ENCODE measurements at regions not wholly inside any gene's neighbourhood (a gene's known extent, or its start where the extent isn't known, plus 50 kb on each side); places are given as distances from the start of the nearest gene placed in this dataset.
"Not testable (repeated sequence)": the region's sequence is repeated elsewhere in the genome, so short reads cannot be mapped to it uniquely, and the experiment has no call there.

DNA sequence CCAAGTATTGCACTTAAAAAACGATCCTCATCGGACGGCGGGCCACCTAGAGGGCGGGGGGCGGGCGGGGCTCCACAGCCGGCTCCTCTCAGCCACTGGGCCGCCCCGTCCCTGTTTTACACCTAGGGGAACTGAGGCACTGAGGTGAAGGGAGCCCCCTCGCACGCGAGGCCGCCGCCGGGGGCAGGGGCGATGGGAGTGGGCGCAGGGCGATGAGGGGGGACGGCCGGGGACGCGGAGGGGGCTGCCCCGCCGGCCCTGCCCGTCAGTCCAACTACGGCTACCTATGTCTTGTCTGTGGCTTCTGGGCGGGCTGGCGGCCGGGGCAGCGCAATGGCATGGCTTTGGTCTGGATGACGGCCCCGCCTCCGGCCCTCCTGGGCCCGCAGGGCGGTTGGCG, 90.4 kb downstream of the GOLGA8K start:
- H2AFZ ChIP-seq (ENCODE audit: low read length); ATAC-seq; H3K36me3 ChIP-seq (replicated peaks in 1 of 2; ENCODE audit: control insufficient read depth in 1 of 2, insufficient read depth in 2 of 2, low read length in 2 of 2); H3K27ac ChIP-seq (ENCODE audit: extremely low read length, insufficient read depth, low read length); H3K4me2 ChIP-seq (ENCODE audit: low read depth, low read length); H4K20me1 ChIP-seq (ENCODE audit: insufficient read depth, low read length); H3K9me3 ChIP-seq (ENCODE audit: low read length); DNase-seq (ENCODE audit: low spot score); POLR2A ChIA-PET; CTCF ChIA-PET (ENCODE audit: low intra/inter-chr PET ratio, low total read pairs); H3K4me1 ChIP-seq (ENCODE audit: insufficient read depth, low read length); H3K79me2 ChIP-seq (ENCODE audit: insufficient read depth, low read length); FAIRE-seq; in situ Hi-C loops (cut with HindIII; ENCODE audit: extremely low pct_ligation_motif_present, low pct_unique_long_range_greater_than_20kb); BruUV-seq (replicated peaks); H3K4me3 ChIP-seq (replicated peaks in 1 of 3; ENCODE audit: insufficient read depth in 1 of 3, low read depth in 2 of 3, low read length in 3 of 3); H3K27me3 ChIP-seq (ENCODE audit: control insufficient read depth in 1 of 2, insufficient read depth in 2 of 2, low read length in 2 of 2); intact Hi-C loops (cut with micrococcal nuclease; ENCODE audit: unreplicated experiment); H3K9ac ChIP-seq (ENCODE audit: insufficient read depth, low read depth, low read length): not testable (repeated sequence)
- no CpG with 5 or more reads among the region's 37 CpGs for WGBS (ENCODE audit: low lambda C conversion rate)

DNA sequence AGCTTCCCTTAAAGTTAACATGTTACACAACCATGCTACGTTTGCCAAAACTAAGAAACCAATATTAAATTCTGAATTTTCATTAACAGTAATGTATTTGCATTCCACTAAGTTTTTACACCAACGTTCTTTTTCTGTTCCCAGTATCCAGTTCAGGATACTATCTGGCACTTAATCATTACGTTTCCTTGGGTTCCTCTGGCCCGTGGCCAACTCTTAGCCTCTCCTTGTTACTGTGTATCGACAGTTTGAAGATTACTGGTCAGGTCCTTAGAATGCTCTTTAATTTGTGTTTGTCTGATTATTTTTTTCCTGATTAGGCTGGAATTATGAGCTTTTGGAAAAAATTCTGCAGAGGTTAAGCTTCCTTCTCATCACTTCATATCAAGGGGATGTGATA, 95.5 kb downstream of the GOLGA8K start:
- H3K4me2 ChIP-seq (ENCODE audit: low read depth, low read length); H3K27me3 ChIP-seq (ENCODE audit: control insufficient read depth in 1 of 2, insufficient read depth in 2 of 2, low read length in 2 of 2); H3K9me3 ChIP-seq (ENCODE audit: low read length); FAIRE-seq; BruUV-seq (replicated peaks); H4K20me1 ChIP-seq (ENCODE audit: insufficient read depth, low read length); H3K4me3 ChIP-seq (replicated peaks in 1 of 3; ENCODE audit: insufficient read depth in 1 of 3, low read depth in 2 of 3, low read length in 3 of 3); H3K4me1 ChIP-seq (ENCODE audit: insufficient read depth, low read length); H2AFZ ChIP-seq (ENCODE audit: low read length); POLR2A ChIA-PET; intact Hi-C loops (cut with micrococcal nuclease; ENCODE audit: unreplicated experiment); ATAC-seq; H3K9ac ChIP-seq (ENCODE audit: insufficient read depth, low read depth, low read length); H3K79me2 ChIP-seq (ENCODE audit: insufficient read depth, low read length); CTCF ChIA-PET (ENCODE audit: low intra/inter-chr PET ratio, low total read pairs); H3K27ac ChIP-seq (ENCODE audit: extremely low read length, insufficient read depth, low read length); in situ Hi-C loops (cut with HindIII; ENCODE audit: extremely low pct_ligation_motif_present, low pct_unique_long_range_greater_than_20kb); H3K36me3 ChIP-seq (replicated peaks in 1 of 2; ENCODE audit: control insufficient read depth in 1 of 2, insufficient read depth in 2 of 2, low read length in 2 of 2); DNase-seq (ENCODE audit: low spot score): not testable (repeated sequence)
- 96% methylated on average over 5 of the region's 5 CpGs for WGBS (ENCODE audit: low lambda C conversion rate)

DNA sequence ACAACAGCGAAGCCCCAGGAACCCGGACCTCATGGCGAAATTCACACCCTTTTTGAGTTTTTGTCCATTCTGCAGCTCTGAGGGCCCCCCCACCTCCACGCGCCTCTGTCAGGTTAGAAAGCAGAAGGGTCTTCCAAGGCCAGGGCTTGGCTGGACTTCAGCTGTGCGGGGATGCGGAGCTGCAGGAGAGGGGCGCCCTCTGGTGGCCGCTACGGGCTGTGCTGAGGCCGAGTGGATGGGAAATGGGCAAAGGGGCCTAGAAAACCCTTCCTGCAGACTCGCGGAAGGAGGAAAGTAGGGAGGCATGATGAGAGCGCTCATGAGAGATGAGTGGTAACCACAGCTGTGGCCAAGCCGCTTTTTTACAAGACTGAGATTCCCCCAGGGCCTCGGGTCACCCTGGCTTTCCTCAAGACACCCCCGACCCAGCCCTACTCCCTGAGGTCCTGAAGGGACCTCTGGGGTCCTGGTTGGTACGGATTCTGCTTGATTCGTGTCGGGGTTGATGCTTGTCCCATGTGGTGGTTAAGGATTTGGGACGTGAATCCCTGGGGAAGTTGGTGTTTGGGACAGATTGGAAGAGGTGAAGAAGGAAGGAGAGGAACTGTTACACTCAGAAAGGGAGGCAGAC, 126.8 kb downstream of the GOLGA8K start:
- CTCF ChIA-PET (ENCODE audit: low intra/inter-chr PET ratio, low total read pairs); H3K9me3 ChIP-seq (ENCODE audit: low read length); intact Hi-C loops (cut with micrococcal nuclease; ENCODE audit: unreplicated experiment); DNase-seq (ENCODE audit: low spot score); H2AFZ ChIP-seq (ENCODE audit: low read length); in situ Hi-C loops (cut with HindIII; ENCODE audit: extremely low pct_ligation_motif_present, low pct_unique_long_range_greater_than_20kb); POLR2A ChIA-PET; H3K27ac ChIP-seq (ENCODE audit: extremely low read length, insufficient read depth, low read length); H3K79me2 ChIP-seq (ENCODE audit: insufficient read depth, low read length); H3K9ac ChIP-seq (ENCODE audit: insufficient read depth, low read depth, low read length); H3K4me2 ChIP-seq (ENCODE audit: low read depth, low read length); H3K4me1 ChIP-seq (ENCODE audit: insufficient read depth, low read length); H4K20me1 ChIP-seq (ENCODE audit: insufficient read depth, low read length); H3K36me3 ChIP-seq (replicated peaks in 1 of 2; ENCODE audit: control insufficient read depth in 1 of 2, insufficient read depth in 2 of 2, low read length in 2 of 2); BruUV-seq (replicated peaks); H3K4me3 ChIP-seq (replicated peaks in 1 of 3; ENCODE audit: insufficient read depth in 1 of 3, low read depth in 2 of 3, low read length in 3 of 3); H3K27me3 ChIP-seq (ENCODE audit: control insufficient read depth in 1 of 2, insufficient read depth in 2 of 2, low read length in 2 of 2): not testable (repeated sequence)
- WGBS (ENCODE audit: low lambda C conversion rate), result no CpG with 5 or more reads among the region's 21 CpGs
- ATAC-seq, result peak; percentile 98
- peak; percentile 82 for FAIRE-seq

DNA sequence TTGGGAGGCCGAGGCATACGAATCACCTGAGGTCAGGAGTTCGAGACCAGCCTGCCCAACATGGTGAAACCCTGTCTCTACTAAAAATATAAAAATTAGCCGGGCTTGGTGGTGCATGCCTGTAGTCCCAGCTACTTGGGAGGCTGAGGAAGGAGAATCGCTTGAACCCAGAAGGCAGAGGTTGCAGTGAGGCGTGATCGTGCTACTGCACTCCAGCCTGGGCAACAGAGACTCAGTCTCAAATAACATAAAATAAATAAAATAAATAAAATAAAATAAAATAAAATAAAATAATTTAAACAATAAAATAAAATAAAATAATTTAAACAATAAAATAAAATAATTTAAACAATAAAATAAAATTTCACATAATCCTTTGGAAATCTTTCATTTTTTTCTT, 149.1 kb downstream of the GOLGA8K start:
- H3K27me3 ChIP-seq (ENCODE audit: control insufficient read depth in 1 of 2, insufficient read depth in 2 of 2, low read length in 2 of 2); BruUV-seq (replicated peaks); H3K27ac ChIP-seq (ENCODE audit: extremely low read length, insufficient read depth, low read length); FAIRE-seq; H3K9ac ChIP-seq (ENCODE audit: insufficient read depth, low read depth, low read length); POLR2A ChIA-PET; DNase-seq (ENCODE audit: low spot score); in situ Hi-C loops (cut with HindIII; ENCODE audit: extremely low pct_ligation_motif_present, low pct_unique_long_range_greater_than_20kb); H4K20me1 ChIP-seq (ENCODE audit: insufficient read depth, low read length); H3K79me2 ChIP-seq (ENCODE audit: insufficient read depth, low read length); H3K9me3 ChIP-seq (ENCODE audit: low read length); H3K36me3 ChIP-seq (replicated peaks in 1 of 2; ENCODE audit: control insufficient read depth in 1 of 2, insufficient read depth in 2 of 2, low read length in 2 of 2); H3K4me3 ChIP-seq (replicated peaks in 1 of 3; ENCODE audit: insufficient read depth in 1 of 3, low read depth in 2 of 3, low read length in 3 of 3); H3K4me1 ChIP-seq (ENCODE audit: insufficient read depth, low read length); CTCF ChIA-PET (ENCODE audit: low intra/inter-chr PET ratio, low total read pairs); ATAC-seq; H2AFZ ChIP-seq (ENCODE audit: low read length); H3K4me2 ChIP-seq (ENCODE audit: low read depth, low read length); intact Hi-C loops (cut with micrococcal nuclease; ENCODE audit: unreplicated experiment): not testable (repeated sequence)
- WGBS (ENCODE audit: low lambda C conversion rate), result no CpG with 5 or more reads among the region's 7 CpGs
